Medulla oblongata (tissue), 1 donor: ENCODE measurements at regions not wholly inside any gene's neighbourhood (a gene's known extent, or its start where the extent isn't known, plus 50 kb on each side); places are given as distances from the start of the nearest gene placed in this dataset.
"Not testable (repeated sequence)": the region's sequence is repeated elsewhere in the genome, so short reads cannot be mapped to it uniquely, and the experiment has no call there.

Experiments
- DNase-seq: peaks from one replicate; pipeline ENCODE4 v3.0.0-alpha.2; 2015; ENCODE audit errors: extremely low spot score

GRCh38 chr2:200101922-200102321, 146.5 kb downstream of the MAIP1 start:
- DNase-seq, result no peak

GRCh38 chr2:200102971-200103370, 147.6 kb downstream of the MAIP1 start:
- no peak for DNase-seq

GRCh38 chr2:200104015-200104414, 148.6 kb downstream of the MAIP1 start:
- no peak for DNase-seq

GRCh38 chr2:200107514-200108217, 152.3 kb downstream of the MAIP1 start:
- DNase-seq, result no peak

GRCh38 chr2:200109421-200109820, 154.0 kb downstream of the MAIP1 start:
- DNase-seq, result no peak

GRCh38 chr2:200110381-200110780, 155.0 kb downstream of the MAIP1 start:
- no peak for DNase-seq

GRCh38 chr2:200113016-200113799, 157.8 kb downstream of the MAIP1 start:
- not testable (repeated sequence) for DNase-seq

- no peak for DNase-seq
These were observed 163.9 kb downstream of the MAIP1 start for GRCh38 chr2:200119236-200119635.

GRCh38 chr2:200121931-200122330, 166.5 kb downstream of the MAIP1 start:
- DNase-seq, result no peak

- no peak for DNase-seq
These were observed 167.3 kb downstream of the MAIP1 start for GRCh38 chr2:200122683-200123082.

GRCh38 chr2:200124665-200125368, 169.4 kb downstream of the MAIP1 start:
- not testable (repeated sequence) for DNase-seq

- DNase-seq, result no peak
These were observed 170.3 kb downstream of the MAIP1 start for GRCh38 chr2:200125444-200126284.

- DNase-seq, result not testable (repeated sequence)
These were observed 170.9 kb downstream of the MAIP1 start for GRCh38 chr2:200126285-200126670.

GRCh38 chr2:200126680-200127079, 171.3 kb downstream of the MAIP1 start:
- DNase-seq, result not testable (repeated sequence)

GRCh38 chr2:200127848-200128247, 172.5 kb downstream of the MAIP1 start:
- DNase-seq, result no peak

GRCh38 chr2:200128296-200128695, 172.9 kb downstream of the MAIP1 start:
- DNase-seq, result no peak

- no peak for DNase-seq
These were observed 174.5 kb downstream of the MAIP1 start for GRCh38 chr2:200129721-200130462.

- no peak for DNase-seq
These were observed 175.4 kb downstream of the MAIP1 start for GRCh38 chr2:200130762-200131166.

GRCh38 chr2:200131307-200131706, 175.2 kb upstream of the SPATS2L start:
- DNase-seq, result no peak

GRCh38 chr2:200135082-200135481, 171.4 kb upstream of the SPATS2L start:
- DNase-seq, result no peak

GRCh38 chr2:200136655-200137054, 169.8 kb upstream of the SPATS2L start:
- DNase-seq, result no peak
